Tibial artery (tissue), 4 donors: ENCODE measurements at regions not wholly inside any gene's neighbourhood (a gene's known extent, or its start where the extent isn't known, plus 50 kb on each side); places are given as distances from the start of the nearest gene placed in this dataset.

ENCODE experiments used
- DNase-seq, 2 donors: peaks; one replicate each; pipeline ENCODE4 v3.0.0-alpha.2; 2019
- H3K27ac ChIP-seq, 2 donors: fragments of 200-600 bp; sonication (generic) in 1 of 2; 1 replicate in 1 of 2; 2 replicates in 1 of 2; pipeline ENCODE4 v1.5.1; 2018 to 2019; ENCODE audit warnings: mild to moderate bottlenecking in 1 of 2
- H3K27me3 ChIP-seq, 2 donors: fragments of 200-600 bp; sonication (generic) in 1 of 2; one replicate each; pipeline versions ENCODE4 v1.5.1 to v1.6.0; 2016 to 2019
- H3K36me3 ChIP-seq, 3 donors: fragments of 200-600 bp; sonication (generic) in 2 of 3; one replicate each; pipeline ENCODE4 v1.5.1; 2016 to 2019; ENCODE audit warnings: mild to moderate bottlenecking in 2 of 3
- H3K4me1 ChIP-seq, 4 donors: fragments of 200-600 bp; sonication (generic) in 2 of 4; 1 replicate in 3 of 4; 2 replicates in 1 of 4; pipeline ENCODE4 v1.5.1; 2016 to 2019
- H3K4me3 ChIP-seq, 2 donors: fragments of 200-600 bp; sonication (generic) in 1 of 2; 1 replicate in 1 of 2; 2 replicates in 1 of 2; pipeline ENCODE4 v1.5.1; 2018 to 2019; ENCODE audit warnings: mild to moderate bottlenecking in 2 of 2
- H3K9me3 ChIP-seq, 3 donors: fragments of 200-600 bp; sonication (generic) in 1 of 3; one replicate each; pipeline ENCODE4 v1.5.1; 2016 to 2019
- CTCF ChIP-seq, 2 experiments: fragments of 200-600 bp in 1 of 2; fragments of 450-650 bp in 1 of 2; IDR thresholded peaks; one replicate each; pipeline ENCODE4 v1.5.1; 2017 to 2019; ENCODE audit warnings: antibody characterized with exemption in 2 of 2, mild to moderate bottlenecking in 1 of 2, moderate library complexity in 1 of 2
- intact Hi-C: fragments of 100-400 bp; cut with DNase I; formaldehyde crosslinking; loops from one replicate; pipeline ENCODE4 v1.15.0; 2023; ENCODE audit warnings: low total_unique reads

GRCh38 chr1:212231372-212231771 is 53.8 kb upstream of the PPP2R5A start:
- Histone ChIP-seq H3K4me3 (no peak overlapping the region), H3K9me3 (no peaks in the 10 kb centered on the region), H3K36me3 (no peaks in the 10 kb centered on the region), H3K27me3 (no peaks in the 10 kb centered on the region), H3K4me1 (peaks cover 0 to 20% (median 15%) of the 10 kb centered on the region in 4 donors), H3K27ac (no peak overlapping the region)
- intact Hi-C loops, result loop anchor here (10.0 kb wide), 1 partner anchor 53 kb away; the partner anchor contains the start of gene PPP2R5A
- no peak for DNase-seq
- no peak for TF ChIP-seq CTCF (IDR thresholded peaks at IDR 0.05)

GRCh38 chr1:212232090-212232489 is 53.1 kb upstream of the PPP2R5A start:
- no peaks in the 10 kb centered on the region for H3K9me3 ChIP-seq
- intact Hi-C loops, result loop anchor here (10.0 kb wide), 1 partner anchor 53 kb away; the partner anchor contains the start of gene PPP2R5A
- H3K27me3 ChIP-seq, result no peaks in the 10 kb centered on the region
- no peak for DNase-seq
- TF ChIP-seq CTCF (IDR thresholded peaks at IDR 0.05), result no peak
- no peaks in the 10 kb centered on the region for H3K36me3 ChIP-seq
- no peak overlapping the region for H3K27ac ChIP-seq
- peaks cover 0 to 20% (median 15%) of the 10 kb centered on the region in 4 donors for H3K4me1 ChIP-seq
- H3K4me3 ChIP-seq, result no peak overlapping the region

- Histone ChIP-seq H3K36me3 (no peaks in the 10 kb centered on the region), H3K27me3 (no peaks in the 10 kb centered on the region), H3K9me3 (no peaks in the 10 kb centered on the region), H3K4me3 (no peak overlapping the region), H3K27ac (no peak overlapping the region), H3K4me1 (peaks cover 0 to 24% (median 18%) of the 10 kb centered on the region in 4 donors)
- DNase-seq, result no peak
- intact Hi-C loops, result loop anchor here (10.0 kb wide), 1 partner anchor 51 kb away; the partner anchor contains the start of gene PPP2R5A
- no peak for TF ChIP-seq CTCF (IDR thresholded peaks at IDR 0.05)
These were observed 51.9 kb upstream of the PPP2R5A start for GRCh38 chr1:212233321-212233720.

- peaks cover 0 to 35% (median 28%) of the 10 kb centered on the region in 4 donors for H3K4me1 ChIP-seq
- DNase-seq, result peak; percentile 69 to 83
- no peaks in the 10 kb centered on the region for H3K36me3 ChIP-seq
- no peaks in the 10 kb centered on the region for H3K27me3 ChIP-seq
- H3K27ac ChIP-seq, result peak overlapping the region; percentile 11 to 54
- no peaks in the 10 kb centered on the region for H3K9me3 ChIP-seq
- no peak overlapping the region for H3K4me3 ChIP-seq
- intact Hi-C loops, result loop anchor here (10.0 kb wide), 1 partner anchor 50 kb away; the partner anchor contains the start of gene PPP2R5A
- TF ChIP-seq CTCF (IDR thresholded peaks at IDR 0.05), result no peak
These were observed 50.5 kb upstream of the PPP2R5A start for GRCh38 chr1:212234431-212235395.
